Suprapubic skin (tissue), 4 donors: ENCODE measurements at regions not wholly inside any gene's neighbourhood (a gene's known extent, or its start where the extent isn't known, plus 50 kb on each side); places are given as distances from the start of the nearest gene placed in this dataset.

Source experiments
- DNase-seq, 2 donors: peaks; one replicate each; pipeline ENCODE4 v3.0.0-alpha.2; 2019; ENCODE audit warnings: low spot score in 2 of 2
- H3K27ac ChIP-seq: fragments of 200-600 bp; sonication (generic); one replicate; pipeline ENCODE4 v1.5.1; 2019
- H3K27me3 ChIP-seq: fragments of 200-600 bp; sonication (generic); one replicate; pipeline ENCODE4 v1.5.1; 2019
- H3K36me3 ChIP-seq: fragments of 200-600 bp; sonication (generic); one replicate; pipeline ENCODE4 v1.5.1; 2019
- H3K4me1 ChIP-seq: fragments of 200-600 bp; sonication (generic); one replicate; pipeline ENCODE4 v1.5.1; 2019
- H3K4me3 ChIP-seq: fragments of 200-600 bp; sonication (generic); one replicate; pipeline ENCODE4 v1.5.1; 2019; ENCODE audit warnings: mild to moderate bottlenecking
- H3K9me3 ChIP-seq: fragments of 200-600 bp; sonication (generic); one replicate; pipeline ENCODE4 v1.5.1; 2019
- EP300 ChIP-seq: sonication (generic); formaldehyde crosslinking; IDR thresholded peaks from one replicate; pipeline ENCODE4 v1.6.1; 2017; ENCODE audit warnings: antibody characterized with exemption
- POLR2A ChIP-seq, 2 donors: fragments of 450-650 bp; IDR thresholded peaks; one replicate each; pipeline ENCODE4 v1.6.1; 2017; ENCODE audit warnings: antibody characterized with exemption in 2 of 2, mild to moderate bottlenecking in 2 of 2, moderate library complexity in 2 of 2
- POLR2AphosphoS5 ChIP-seq, 3 donors: sonication (generic); formaldehyde crosslinking; IDR thresholded peaks; one replicate each; pipeline ENCODE4 v1.6.1; 2017; ENCODE audit warnings: antibody characterized with exemption in 3 of 3
- WGBS: methylation state at CpG from one replicate; pipeline ENCODE4 v1.1.5; 2018; 5-methylcytosine and 5-hydroxymethylcytosine counted together
- TF ChIP-seq, protein P1 (sequence below), 2 donors: fragments of 200-600 bp in 1 of 2; fragments of 450-650 bp in 1 of 2; sonication (generic) in 1 of 2; IDR thresholded peaks; one replicate each; pipeline ENCODE4 v1.5.1; 2016 to 2019; ENCODE audit warnings: antibody characterized with exemption in 2 of 2, mild to moderate bottlenecking in 1 of 2, moderate library complexity in 1 of 2

DNA sequence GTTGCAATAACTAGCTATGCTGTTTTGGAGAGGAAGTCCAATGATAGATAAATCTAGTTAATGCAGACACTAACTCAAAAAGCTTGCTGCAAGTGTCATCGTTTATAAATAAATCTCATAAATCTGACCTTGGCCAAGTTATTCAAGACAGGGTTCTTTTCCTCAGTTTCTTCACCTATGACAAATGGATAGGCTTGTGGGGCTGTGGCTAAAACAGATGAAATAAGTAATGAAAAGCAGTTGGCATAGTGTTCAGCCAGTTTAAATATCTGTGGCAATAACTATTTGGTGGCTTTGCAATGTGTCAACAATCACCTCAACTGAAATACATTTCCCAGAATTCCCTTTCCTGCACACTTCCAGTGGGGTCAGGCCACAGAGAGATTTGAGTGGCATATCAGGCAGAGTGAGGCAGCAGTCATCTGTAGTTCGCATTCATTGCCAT is 169.9 kb downstream of the DYRK2 start:
- Histone ChIP-seq H3K27ac (no peak overlapping the region), H3K9me3 (peaks cover 4% of the 10 kb centered on the region), H3K36me3 (no peaks in the 10 kb centered on the region), H3K27me3 (no peaks in the 10 kb centered on the region), H3K4me1 (no peaks in the 10 kb centered on the region), H3K4me3 (no peak overlapping the region)
- WGBS, result 79% methylated on average over 2 of the region's 2 CpGs
- TF ChIP-seq POLR2A (IDR thresholded peaks at IDR 0.05) (no peak), POLR2AphosphoS5 (IDR thresholded peaks at IDR 0.05) (no peak), EP300 (no peak)
- TF ChIP-seq, protein P1, sequence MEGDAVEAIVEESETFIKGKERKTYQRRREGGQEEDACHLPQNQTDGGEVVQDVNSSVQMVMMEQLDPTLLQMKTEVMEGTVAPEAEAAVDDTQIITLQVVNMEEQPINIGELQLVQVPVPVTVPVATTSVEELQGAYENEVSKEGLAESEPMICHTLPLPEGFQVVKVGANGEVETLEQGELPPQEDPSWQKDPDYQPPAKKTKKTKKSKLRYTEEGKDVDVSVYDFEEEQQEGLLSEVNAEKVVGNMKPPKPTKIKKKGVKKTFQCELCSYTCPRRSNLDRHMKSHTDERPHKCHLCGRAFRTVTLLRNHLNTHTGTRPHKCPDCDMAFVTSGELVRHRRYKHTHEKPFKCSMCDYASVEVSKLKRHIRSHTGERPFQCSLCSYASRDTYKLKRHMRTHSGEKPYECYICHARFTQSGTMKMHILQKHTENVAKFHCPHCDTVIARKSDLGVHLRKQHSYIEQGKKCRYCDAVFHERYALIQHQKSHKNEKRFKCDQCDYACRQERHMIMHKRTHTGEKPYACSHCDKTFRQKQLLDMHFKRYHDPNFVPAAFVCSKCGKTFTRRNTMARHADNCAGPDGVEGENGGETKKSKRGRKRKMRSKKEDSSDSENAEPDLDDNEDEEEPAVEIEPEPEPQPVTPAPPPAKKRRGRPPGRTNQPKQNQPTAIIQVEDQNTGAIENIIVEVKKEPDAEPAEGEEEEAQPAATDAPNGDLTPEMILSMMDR (IDR thresholded peaks at IDR 0.05), result no peak
- no peak for DNase-seq

DNA sequence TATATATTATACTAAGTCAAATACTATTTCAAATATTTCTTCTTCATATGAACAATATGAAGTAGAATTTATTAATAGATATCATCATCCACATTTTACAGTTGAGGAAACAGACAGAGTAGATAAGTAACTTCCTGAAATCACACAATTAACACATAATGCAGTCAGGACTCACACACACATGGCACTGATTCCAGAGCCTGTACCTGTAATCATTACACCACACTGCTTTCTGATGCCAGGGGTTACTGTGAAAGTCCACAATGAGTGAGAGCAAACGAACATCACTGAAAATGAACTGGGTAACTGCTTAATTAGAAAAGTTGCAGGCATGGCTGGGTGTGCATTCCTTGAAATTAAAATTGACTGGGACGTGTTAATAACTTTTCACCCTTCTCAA is 169.3 kb upstream of the IFNG-AS1 start:
- Histone ChIP-seq H3K36me3 (no peaks in the 10 kb centered on the region), H3K27ac (no peak overlapping the region), H3K27me3 (no peaks in the 10 kb centered on the region), H3K4me3 (no peak overlapping the region), H3K4me1 (no peaks in the 10 kb centered on the region), H3K9me3 (peaks cover 4% of the 10 kb centered on the region)
- no peak for DNase-seq
- 82% methylated on average over 2 of the region's 2 CpGs for WGBS
- TF ChIP-seq POLR2A (IDR thresholded peaks at IDR 0.05) (no peak), POLR2AphosphoS5 (IDR thresholded peaks at IDR 0.05) (no peak), EP300 (no peak)
- TF ChIP-seq, protein P1 (IDR thresholded peaks at IDR 0.05), result no peak

DNA sequence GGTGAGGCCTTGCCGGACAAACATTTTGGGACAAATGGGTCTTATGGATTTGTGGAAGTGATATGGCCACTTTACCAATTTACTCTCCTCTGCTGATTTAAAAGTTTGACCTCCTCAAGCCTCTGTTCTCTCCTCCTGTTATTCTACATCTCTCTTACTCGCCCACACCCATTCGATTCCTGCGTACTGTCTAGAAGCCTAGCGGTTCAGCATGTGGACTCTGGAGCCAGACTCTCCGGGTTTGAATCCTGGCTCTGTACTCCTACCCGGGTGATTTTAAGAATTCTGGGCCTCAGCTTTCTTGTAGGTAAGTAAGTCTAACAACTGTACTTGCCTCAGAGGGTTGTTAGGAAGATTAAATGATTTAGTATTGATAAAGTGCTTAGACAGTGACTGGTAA is 168.6 kb upstream of the IFNG-AS1 start:
- Histone ChIP-seq H3K36me3 (no peaks in the 10 kb centered on the region), H3K4me3 (no peak overlapping the region), H3K9me3 (peaks cover 4% of the 10 kb centered on the region), H3K27me3 (no peaks in the 10 kb centered on the region), H3K4me1 (no peaks in the 10 kb centered on the region), H3K27ac (no peak overlapping the region)
- no peak for DNase-seq
- TF ChIP-seq, protein P1 (IDR thresholded peaks at IDR 0.05), result no peak
- no peak for TF ChIP-seq POLR2AphosphoS5 (IDR thresholded peaks at IDR 0.05)
- TF ChIP-seq EP300, result no peak
- no peak for TF ChIP-seq POLR2A (IDR thresholded peaks at IDR 0.05)
- WGBS, result 93% methylated on average over 7 of the region's 7 CpGs

DNA sequence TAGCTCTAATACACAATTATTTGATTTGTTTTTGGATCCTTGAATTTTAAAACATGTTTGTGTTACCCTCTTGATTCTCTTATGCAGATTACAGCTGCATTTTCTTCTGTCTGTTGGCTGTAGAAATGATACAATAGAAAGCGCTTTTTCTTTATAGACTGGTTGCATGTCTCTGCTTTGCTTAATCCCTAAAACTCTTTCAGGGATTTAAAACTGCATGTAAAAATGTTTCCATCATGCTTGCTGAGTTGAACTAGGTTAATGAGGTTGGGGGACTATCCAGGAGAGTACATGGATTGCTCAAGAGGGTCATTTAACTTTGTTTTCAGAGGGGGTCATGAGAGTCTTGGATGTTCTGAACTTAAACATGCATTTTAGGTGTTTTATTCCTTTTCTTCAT is 166.4 kb upstream of the IFNG-AS1 start:
- no peak for DNase-seq
- no peak overlapping the region for H3K4me3 ChIP-seq
- H3K27ac ChIP-seq, result no peak overlapping the region
- TF ChIP-seq POLR2A (IDR thresholded peaks at IDR 0.05) (no peak), EP300 (no peak), POLR2AphosphoS5 (IDR thresholded peaks at IDR 0.05) (no peak)
- TF ChIP-seq, protein P1 (IDR thresholded peaks at IDR 0.05), result no peak
- no peaks in the 10 kb centered on the region for H3K36me3 ChIP-seq
- H3K4me1 ChIP-seq, result no peaks in the 10 kb centered on the region
- H3K27me3 ChIP-seq, result no peaks in the 10 kb centered on the region
- 93% methylated on average over 1 of the region's 1 CpG for WGBS
- H3K9me3 ChIP-seq, result no peaks in the 10 kb centered on the region

DNA sequence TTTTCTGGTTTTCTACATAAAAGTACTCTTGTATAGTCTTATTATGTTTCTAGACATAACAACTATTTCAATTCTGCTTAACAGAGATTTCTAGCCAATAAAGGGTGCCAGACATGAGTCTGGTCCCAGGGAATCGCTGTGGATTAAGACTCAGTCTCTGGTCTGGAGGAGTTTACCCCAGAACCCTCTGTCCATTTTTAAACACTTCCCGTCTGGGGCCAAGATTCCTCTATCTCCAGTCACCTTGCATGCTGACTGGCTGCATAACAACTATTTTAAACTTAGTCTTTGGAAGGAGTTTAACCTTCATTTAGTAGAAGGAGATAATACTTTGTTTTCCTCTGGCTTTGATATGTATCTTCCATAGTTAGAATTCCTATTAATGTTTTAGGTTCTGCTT is 163.1 kb upstream of the IFNG-AS1 start:
- no peak for TF ChIP-seq EP300
- no peak for TF ChIP-seq POLR2A (IDR thresholded peaks at IDR 0.05)
- TF ChIP-seq, protein P1 (IDR thresholded peaks at IDR 0.05), result no peak
- no peak for TF ChIP-seq POLR2AphosphoS5 (IDR thresholded peaks at IDR 0.05)
- Histone ChIP-seq H3K9me3 (no peaks in the 10 kb centered on the region), H3K36me3 (no peaks in the 10 kb centered on the region), H3K27ac (no peak overlapping the region), H3K4me1 (no peaks in the 10 kb centered on the region), H3K27me3 (no peaks in the 10 kb centered on the region), H3K4me3 (no peak overlapping the region)
- DNase-seq, result no peak
- 77% methylated on average over 2 of the region's 2 CpGs for WGBS
